OCI-LY7 (cell line): ENCODE measurements at regions not wholly inside any gene's neighbourhood (a gene's known extent, or its start where the extent isn't known, plus 50 kb on each side); places are given as distances from the start of the nearest gene placed in this dataset.

Experiments used
- BruUV-seq: library from RNA; stranded (reverse); fragments of 400-500 nt; replicated peaks from 2 replicates; lab custom pipeline; 2021; lab: Mats Ljungman, UMichigan
- CTCF ChIA-PET: fragments of 300-600 bp; sonication (Branson Sonifier 250); formaldehyde crosslinking; loops from one replicate; lab custom pipeline; 2022; ENCODE audit warnings: antibody characterized with exemption; ENCODE audit not compliant: unreplicated experiment; lab: Charles Lee
- POLR2A ChIA-PET: fragments of 300-600 bp; sonication (Branson Sonifier 250); formaldehyde crosslinking; loops from one replicate; lab custom pipeline; 2022; ENCODE audit warnings: antibody characterized with exemption; lab: Charles Lee
- DNase-seq: peaks from one replicate; pipeline ENCODE4 v3.0.0-alpha.2; 2015; ENCODE audit warnings: low spot score
- H2AFZ ChIP-seq: fragments of 200-600 bp; sonication (generic), shearing (Covaris generic); 2 replicates; pipeline ENCODE4 v1.6.1; 2014; ENCODE audit warnings: mild to moderate bottlenecking, antibody characterized with exemption, low read length, moderate library complexity
- H3K27ac ChIP-seq: fragments of 200-600 bp; sonication (generic); 2 replicates; pipeline ENCODE4 v1.5.1; 2014; ENCODE audit warnings: mixed run types, low read depth, mild to moderate bottlenecking, moderate library complexity, low read length, inconsistent platforms; ENCODE audit not compliant: poor library complexity, severe bottlenecking
- H3K36me3 ChIP-seq: fragments of 200-600 bp; sonication (generic); 2 replicates; pipeline ENCODE4 v1.6.1; 2014; ENCODE audit warnings: mild to moderate bottlenecking, antibody characterized with exemption, low read length, moderate library complexity, mixed read lengths; ENCODE audit not compliant: insufficient read depth
- H3K4me1 ChIP-seq: fragments of 200-600 bp; sonication (generic); 2 replicates; pipeline ENCODE4 v1.5.1; 2014; ENCODE audit warnings: mild to moderate bottlenecking, low read length; ENCODE audit not compliant: insufficient read depth, poor library complexity, severe bottlenecking
- H3K4me2 ChIP-seq: fragments of 200-600 bp; sonication (generic); 2 replicates; pipeline ENCODE4 v1.6.1; 2014; ENCODE audit warnings: mild to moderate bottlenecking, low read length
- H3K4me3 ChIP-seq: fragments of 200-600 bp; sonication (generic); 2 replicates; pipeline ENCODE4 v1.5.1; 2014; ENCODE audit warnings: mild to moderate bottlenecking, low read depth, low read length; ENCODE audit not compliant: poor library complexity, severe bottlenecking
- H3K79me2 ChIP-seq: fragments of 200-600 bp; sonication (generic); 2 replicates; pipeline ENCODE4 v1.6.1; 2016; ENCODE audit warnings: low read depth, mild to moderate bottlenecking, low read length, moderate library complexity, mixed read lengths; ENCODE audit not compliant: insufficient read depth
- H3K9me2 ChIP-seq: fragments of 200-600 bp; sonication (generic); 2 replicates; pipeline ENCODE4 v1.6.1; 2016; ENCODE audit warnings: mild to moderate bottlenecking, low read length, mixed read lengths; ENCODE audit not compliant: insufficient read depth
- H3K9me3 ChIP-seq: fragments of 200-600 bp; sonication (generic); 2 replicates; pipeline ENCODE4 v1.6.1; 2014; ENCODE audit warnings: mild to moderate bottlenecking, mixed run types, low read length, mixed read lengths
- H4K20me1 ChIP-seq: fragments of 200-600 bp; sonication (generic); 2 replicates; pipeline ENCODE4 v1.6.1; 2014; ENCODE audit warnings: mild to moderate bottlenecking, antibody characterized with exemption, low read length, moderate library complexity, mixed read lengths; ENCODE audit not compliant: insufficient read depth
- EZH2phosphoT487 ChIP-seq: fragments of 200-600 bp; sonication (generic); IDR thresholded peaks from 2 replicates; pipeline ENCODE4 v1.6.1; 2018; ENCODE audit warnings: low read depth, borderline replicate concordance, mild to moderate bottlenecking, mixed run types, antibody characterized with exemption, low read length, moderate library complexity, mixed read lengths
- intact Hi-C: fragments of 100-400 bp; cut with micrococcal nuclease; formaldehyde crosslinking; loops from one replicate; pipeline ENCODE4 v1.10.0; 2022; ENCODE audit not compliant: unreplicated experiment
- TF ChIP-seq, protein P1 (sequence below): fragments of 200-600 bp; sonication (generic); conservative IDR thresholded peaks from 2 replicates; pipeline ENCODE4 v1.5.1; 2014; ENCODE audit warnings: mild to moderate bottlenecking, antibody characterized with exemption, low read length, moderate library complexity, mixed read lengths

DNA sequence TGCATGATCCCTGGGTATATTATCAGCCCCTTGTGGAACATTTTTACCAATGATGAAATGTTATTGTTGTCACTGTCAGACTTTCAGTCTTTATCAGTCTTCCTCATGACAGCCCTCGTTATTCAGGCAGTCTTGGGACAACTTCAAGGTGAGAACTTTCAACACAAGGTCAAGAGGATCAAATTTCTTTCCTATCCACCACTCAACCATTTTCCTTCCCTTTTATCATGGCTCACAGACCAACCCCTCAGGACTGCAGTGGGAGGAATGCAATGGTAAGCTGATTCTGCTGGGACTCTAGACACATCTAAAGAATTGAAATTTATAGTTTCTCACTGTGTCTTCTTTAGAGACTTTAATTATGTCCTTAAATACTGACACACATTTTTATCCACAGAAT lies 107.0 kb upstream of the LSAMP start:
- Histone ChIP-seq H4K20me1 (no peaks in the 10 kb centered on the region), H3K4me3 (no peak overlapping the region), H3K79me2 (no peaks in the 10 kb centered on the region), H3K4me2 (no peak overlapping the region), H3K9me3 (no peaks in the 10 kb centered on the region), H3K36me3 (no peaks in the 10 kb centered on the region), H3K27ac (no peak overlapping the region), H3K4me1 (no peaks in the 10 kb centered on the region), H2AFZ (no peak overlapping the region), H3K9me2 (no peaks in the 10 kb centered on the region)
- no peak for TF ChIP-seq EZH2phosphoT487
- TF ChIP-seq, protein P1, sequence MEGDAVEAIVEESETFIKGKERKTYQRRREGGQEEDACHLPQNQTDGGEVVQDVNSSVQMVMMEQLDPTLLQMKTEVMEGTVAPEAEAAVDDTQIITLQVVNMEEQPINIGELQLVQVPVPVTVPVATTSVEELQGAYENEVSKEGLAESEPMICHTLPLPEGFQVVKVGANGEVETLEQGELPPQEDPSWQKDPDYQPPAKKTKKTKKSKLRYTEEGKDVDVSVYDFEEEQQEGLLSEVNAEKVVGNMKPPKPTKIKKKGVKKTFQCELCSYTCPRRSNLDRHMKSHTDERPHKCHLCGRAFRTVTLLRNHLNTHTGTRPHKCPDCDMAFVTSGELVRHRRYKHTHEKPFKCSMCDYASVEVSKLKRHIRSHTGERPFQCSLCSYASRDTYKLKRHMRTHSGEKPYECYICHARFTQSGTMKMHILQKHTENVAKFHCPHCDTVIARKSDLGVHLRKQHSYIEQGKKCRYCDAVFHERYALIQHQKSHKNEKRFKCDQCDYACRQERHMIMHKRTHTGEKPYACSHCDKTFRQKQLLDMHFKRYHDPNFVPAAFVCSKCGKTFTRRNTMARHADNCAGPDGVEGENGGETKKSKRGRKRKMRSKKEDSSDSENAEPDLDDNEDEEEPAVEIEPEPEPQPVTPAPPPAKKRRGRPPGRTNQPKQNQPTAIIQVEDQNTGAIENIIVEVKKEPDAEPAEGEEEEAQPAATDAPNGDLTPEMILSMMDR: no peak
- intact Hi-C loops: no loop called here
- CTCF ChIA-PET: no interaction called here
- POLR2A ChIA-PET: interaction anchor here (0.6 to 0.7 kb wide), 2 partner anchors 29 to 51 kb away, joined by 3 read pairs; no protein-coding TSS in a partner anchor
- no TSS peak for BruUV-seq
- no peak for DNase-seq

DNA sequence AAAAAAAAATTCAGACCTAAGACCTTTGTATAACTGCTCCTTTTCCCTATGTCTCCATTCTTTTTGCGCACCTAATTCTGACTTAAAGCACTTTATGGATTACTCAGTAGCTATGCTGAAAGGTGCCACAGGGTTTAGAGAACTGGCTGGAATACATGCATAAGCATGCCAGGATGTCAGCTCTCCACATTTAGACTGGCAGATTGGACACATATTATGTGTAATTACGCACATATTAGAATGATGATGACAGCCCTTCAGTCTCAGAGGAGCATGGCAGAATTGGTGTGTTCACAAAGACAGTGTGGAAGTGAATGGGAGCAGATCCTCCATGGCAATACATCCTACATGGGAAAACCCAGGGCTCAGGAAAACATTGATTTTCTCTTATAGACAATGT lies 108.1 kb upstream of the LSAMP start:
- DNase-seq: no peak
- CTCF ChIA-PET: no interaction called here
- Histone ChIP-seq H3K4me1 (no peaks in the 10 kb centered on the region), H4K20me1 (no peaks in the 10 kb centered on the region), H3K36me3 (no peaks in the 10 kb centered on the region), H3K4me2 (no peak overlapping the region), H3K9me3 (no peaks in the 10 kb centered on the region), H2AFZ (no peak overlapping the region), H3K79me2 (no peaks in the 10 kb centered on the region), H3K9me2 (no peaks in the 10 kb centered on the region), H3K4me3 (no peak overlapping the region), H3K27ac (no peak overlapping the region)
- no peak for TF ChIP-seq EZH2phosphoT487
- TF ChIP-seq, protein P1: no peak
- POLR2A ChIA-PET: no interaction called here
- intact Hi-C loops: no loop called here
- BruUV-seq: no TSS peak

DNA sequence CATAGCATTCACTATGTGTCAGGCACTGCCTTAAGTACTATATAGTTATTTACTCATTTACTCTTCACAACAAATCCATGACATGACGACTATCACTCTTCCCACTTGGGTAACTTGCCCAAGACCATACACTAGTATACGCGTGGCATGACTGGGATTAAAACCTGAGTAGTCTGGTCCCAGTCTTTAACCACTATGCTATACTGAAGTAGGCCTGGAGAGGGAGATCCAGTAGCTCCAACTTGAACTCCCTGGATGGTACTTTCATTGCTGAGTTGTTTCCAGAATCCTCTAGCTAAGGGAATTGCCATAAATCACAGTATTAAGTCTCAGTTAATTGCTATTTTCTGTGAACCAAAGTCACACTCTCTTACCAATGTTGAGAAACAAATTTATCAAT lies 116.2 kb upstream of the LSAMP start:
- ChIA-PET POLR2A (no interaction called here), CTCF (no interaction called here)
- Histone ChIP-seq H3K79me2 (no peaks in the 10 kb centered on the region), H3K9me2 (no peaks in the 10 kb centered on the region), H4K20me1 (no peaks in the 10 kb centered on the region), H3K4me2 (no peak overlapping the region), H3K4me3 (no peak overlapping the region), H3K36me3 (no peaks in the 10 kb centered on the region), H3K9me3 (no peaks in the 10 kb centered on the region), H2AFZ (no peak overlapping the region), H3K4me1 (no peaks in the 10 kb centered on the region), H3K27ac (no peak overlapping the region)
- no peak for DNase-seq
- intact Hi-C loops: no loop called here
- no TSS peak for BruUV-seq
- TF ChIP-seq, protein P1: no peak
- TF ChIP-seq EZH2phosphoT487: no peak
